ENCODE measurements at regions not wholly inside any gene's neighbourhood (a gene's known extent, or its start where the extent isn't known, plus 50 kb on each side); places are given as distances from the start of the nearest gene placed in this dataset.

DNA sequence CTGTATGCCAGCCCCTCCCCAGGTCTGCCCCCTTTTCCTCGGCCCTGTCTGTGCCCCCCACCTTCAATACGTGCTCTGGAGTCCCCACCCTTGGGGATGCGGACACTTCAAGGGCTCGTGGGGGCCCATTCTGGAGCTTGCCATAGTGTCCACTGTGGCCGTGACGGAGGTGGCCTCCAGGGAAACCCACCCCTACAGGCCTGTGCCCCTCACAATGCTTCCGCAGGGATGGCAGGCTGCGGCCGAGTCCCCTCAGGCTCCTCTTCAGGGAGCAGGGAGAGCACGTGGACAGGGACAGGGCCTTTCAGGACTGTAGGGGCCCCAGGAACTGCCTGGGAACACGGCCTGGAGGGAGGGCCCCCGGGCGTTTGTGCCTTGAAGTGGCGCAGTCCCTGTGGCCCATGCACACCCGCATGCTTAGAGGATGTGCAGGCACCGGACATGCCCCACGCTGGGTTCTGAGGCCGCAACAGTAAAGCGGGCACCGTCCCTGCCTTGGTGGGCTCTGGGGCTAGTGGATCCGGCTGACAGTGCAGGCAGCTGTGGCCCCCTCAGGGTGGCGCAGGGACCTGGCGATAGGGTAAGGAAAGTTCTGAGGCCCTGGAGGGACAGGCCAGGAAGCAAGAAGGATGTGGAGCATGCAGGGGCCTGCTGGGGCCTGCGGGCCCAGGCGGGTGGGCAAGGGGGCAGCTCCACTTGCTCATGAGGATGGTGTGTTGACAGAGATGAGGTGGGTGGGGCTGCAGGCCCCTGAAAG lies 209.0 kb upstream of the RTL1 start:
- no peak for ATAC-seq
- RAD21 ChIA-PET (ENCODE audit: low non-redundant PET in 1 of 2, low total read pairs in 2 of 2, uncharacterized antibody in 2 of 2, unreplicated experiment in 2 of 2) = no interaction called here
- H3K9me2 ChIP-seq (ENCODE audit: insufficient read depth) = no peaks in the 10 kb centered on the region
- H2AFZ ChIP-seq (ENCODE audit: low read depth, low read length, poor library complexity, severe bottlenecking) = no peak overlapping the region
- no peak overlapping the region for H3K27ac ChIP-seq (ENCODE audit: low read depth, low read length)
- H3K4me1 ChIP-seq (ENCODE audit: control insufficient read depth in 1 of 2, insufficient read depth in 2 of 2, low read length in 2 of 2) = no peaks in the 10 kb centered on the region
- H3K27me3 ChIP-seq (ENCODE audit: insufficient read depth, low read length) = no peaks in the 10 kb centered on the region; the same call in 1 of the 2 replicates
- no peak overlapping the region for H3K4me2 ChIP-seq (ENCODE audit: low read length)
- H3K9ac ChIP-seq (ENCODE audit: low read length) = no peak overlapping the region
- CTCF ChIA-PET = no interaction called here
- TF ChIP-seq SIN3A (IDR thresholded peaks at IDR 0.05; ENCODE audit: low read depth) (no peak), EGR1 (IDR thresholded peaks at IDR 0.05; ENCODE audit: low read depth) (no peak), SRF (IDR thresholded peaks at IDR 0.05; ENCODE audit: low read depth) (no peak)
- intact Hi-C loops (cut with micrococcal nuclease) = no loop called here
- BruUV-seq (replicated peaks) = no TSS peak
- H3K79me2 ChIP-seq (ENCODE audit: insufficient read depth, low read length) = no peaks in the 10 kb centered on the region
- H4K20me1 ChIP-seq (ENCODE audit: insufficient read depth) = no peaks in the 10 kb centered on the region
- POLR2A ChIA-PET = no interaction called here
- H3K9me3 ChIP-seq (ENCODE audit: control insufficient read depth in 1 of 2, insufficient read depth in 1 of 2, low read depth in 1 of 2, low read length in 2 of 2) = no peaks in the 10 kb centered on the region
- H3K4me3 ChIP-seq (replicated peaks in 1 of 2; ENCODE audit: low read depth in 1 of 2, low read length in 2 of 2) = no peak overlapping the region
- no peaks in the 10 kb centered on the region for H3K36me3 ChIP-seq (ENCODE audit: control insufficient read depth in 1 of 2, insufficient read depth in 2 of 2, low read length in 2 of 2)
- no peak for DNase-seq (ENCODE audit: low read depth, low spot score)

GRCh38 chr14:101113108-101113612 lies 209.6 kb upstream of the RTL1 start:
- DNase-seq (ENCODE audit: low read depth, low spot score) (no peak), ATAC-seq (no peak)
- Histone ChIP-seq H3K27ac (ENCODE audit: low read depth, low read length) (no peak overlapping the region), H4K20me1 (ENCODE audit: insufficient read depth) (no peaks in the 10 kb centered on the region), H3K4me3 (replicated peaks in 1 of 2; ENCODE audit: low read depth in 1 of 2, low read length in 2 of 2) (no peak overlapping the region), H3K9me3 (ENCODE audit: control insufficient read depth in 1 of 2, insufficient read depth in 1 of 2, low read depth in 1 of 2, low read length in 2 of 2) (no peaks in the 10 kb centered on the region), H3K9me2 (ENCODE audit: insufficient read depth) (no peaks in the 10 kb centered on the region), H3K4me2 (ENCODE audit: low read length) (no peak overlapping the region), H3K36me3 (ENCODE audit: control insufficient read depth in 1 of 2, insufficient read depth in 2 of 2, low read length in 2 of 2) (no peaks in the 10 kb centered on the region), H3K27me3 (ENCODE audit: insufficient read depth, low read length) (peaks cover 2% of the 10 kb centered on the region; the same call in 1 of the 2 replicates), H2AFZ (ENCODE audit: low read depth, low read length, poor library complexity, severe bottlenecking) (no peak overlapping the region), H3K4me1 (ENCODE audit: control insufficient read depth in 1 of 2, insufficient read depth in 2 of 2, low read length in 2 of 2) (no peaks in the 10 kb centered on the region), H3K79me2 (ENCODE audit: insufficient read depth, low read length) (no peaks in the 10 kb centered on the region), H3K9ac (ENCODE audit: low read length) (no peak overlapping the region)
- no TSS peak for BruUV-seq (replicated peaks)
- ChIA-PET CTCF (no interaction called here), RAD21 (ENCODE audit: low non-redundant PET in 1 of 2, low total read pairs in 2 of 2, uncharacterized antibody in 2 of 2, unreplicated experiment in 2 of 2) (interaction anchor here in 1 of 2 experiments (0.6 kb wide), 1 partner anchor 84 kb away, joined by 3 read pairs; no protein-coding TSS in a partner anchor), POLR2A (no interaction called here)
- intact Hi-C loops (cut with micrococcal nuclease) = no loop called here
- TF ChIP-seq, protein P1, sequence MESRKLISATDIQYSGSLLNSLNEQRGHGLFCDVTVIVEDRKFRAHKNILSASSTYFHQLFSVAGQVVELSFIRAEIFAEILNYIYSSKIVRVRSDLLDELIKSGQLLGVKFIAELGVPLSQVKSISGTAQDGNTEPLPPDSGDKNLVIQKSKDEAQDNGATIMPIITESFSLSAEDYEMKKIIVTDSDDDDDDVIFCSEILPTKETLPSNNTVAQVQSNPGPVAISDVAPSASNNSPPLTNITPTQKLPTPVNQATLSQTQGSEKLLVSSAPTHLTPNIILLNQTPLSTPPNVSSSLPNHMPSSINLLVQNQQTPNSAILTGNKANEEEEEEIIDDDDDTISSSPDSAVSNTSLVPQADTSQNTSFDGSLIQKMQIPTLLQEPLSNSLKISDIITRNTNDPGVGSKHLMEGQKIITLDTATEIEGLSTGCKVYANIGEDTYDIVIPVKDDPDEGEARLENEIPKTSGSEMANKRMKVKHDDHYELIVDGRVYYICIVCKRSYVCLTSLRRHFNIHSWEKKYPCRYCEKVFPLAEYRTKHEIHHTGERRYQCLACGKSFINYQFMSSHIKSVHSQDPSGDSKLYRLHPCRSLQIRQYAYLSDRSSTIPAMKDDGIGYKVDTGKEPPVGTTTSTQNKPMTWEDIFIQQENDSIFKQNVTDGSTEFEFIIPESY (IDR thresholded peaks at IDR 0.05; ENCODE audit: extremely low read depth, insufficient replicate concordance, low read length) = no peak
- TF ChIP-seq, protein P2, sequence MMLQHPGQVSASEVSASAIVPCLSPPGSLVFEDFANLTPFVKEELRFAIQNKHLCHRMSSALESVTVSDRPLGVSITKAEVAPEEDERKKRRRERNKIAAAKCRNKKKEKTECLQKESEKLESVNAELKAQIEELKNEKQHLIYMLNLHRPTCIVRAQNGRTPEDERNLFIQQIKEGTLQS (IDR thresholded peaks at IDR 0.05) = no peak
- TF ChIP-seq POLR2A (IDR thresholded peaks at IDR 0.05; ENCODE audit: borderline replicate concordance, extremely low read depth, insufficient read depth, insufficient read length) (no peak), ZFX (IDR thresholded peaks at IDR 0.05) (no peak), EZH2phosphoT487 (IDR thresholded peaks at IDR 0.05; ENCODE audit: borderline replicate concordance) (no peak), EZH2 (IDR thresholded peaks at IDR 0.05) (no peak), JUND (IDR thresholded peaks at IDR 0.05) (no peak), RAD21 (IDR thresholded peaks at IDR 0.05; ENCODE audit: low read depth) (no peak), REST (IDR thresholded peaks at IDR 0.05; ENCODE audit: low read depth) (no peak), SIN3A (IDR thresholded peaks at IDR 0.05; ENCODE audit: low read depth) (no peak)
